K562 (cell line): ENCODE measurements at regions not wholly inside any gene's neighbourhood (a gene's known extent, or its start where the extent isn't known, plus 50 kb on each side); places are given as distances from the start of the nearest gene placed in this dataset.

Source experiments
- ARID4B ChIP-seq: sonication (generic); formaldehyde crosslinking; IDR thresholded peaks from 2 replicates; pipeline ENCODE4 v1.8.0; 2022; ENCODE audit warnings: mild to moderate bottlenecking, missing genetic modification reagents
- CBX1 ChIP-seq: sonication (generic); IDR thresholded peaks from 2 replicates; pipeline ENCODE4 v1.6.1; 2016; ENCODE audit warnings: antibody characterized with exemption, low read depth, mild to moderate bottlenecking
- NEUROD1 ChIP-seq: fragments of 150-350 bp; IDR thresholded peaks from 2 replicates; pipeline ENCODE4 v1.6.1; 2014; ENCODE audit warnings: borderline replicate concordance, low read length, low read depth; ENCODE audit not compliant: partially characterized antibody
- REST ChIP-seq, 2 experiments: fragments of 450-650 bp; formaldehyde crosslinking in 1 of 2; IDR thresholded peaks; 2 replicates each; pipeline versions ENCODE4 v1.4.0 to v1.6.1; 2014 to 2020; ENCODE audit warnings: mild to moderate bottlenecking in 2 of 2, borderline replicate concordance in 1 of 2, low read depth in 1 of 2
- SIRT6 ChIP-seq: IDR thresholded peaks from one replicate; pipeline ENCODE4 v1.6.1; 2012; ENCODE audit warnings: low read depth, mild to moderate bottlenecking, control low read depth, inconsistent platforms, low read length, moderate library complexity
- SREBF1 ChIP-seq: fragments of 150-350 bp; IDR thresholded peaks from 2 replicates; pipeline ENCODE4 v1.6.1; 2014; ENCODE audit warnings: antibody characterized with exemption, low read depth, low read length, borderline replicate concordance
- SUPT5H ChIP-seq: fragments of 450-650 bp; IDR thresholded peaks from 2 replicates; pipeline ENCODE4 v1.6.1; 2016
- ZNF75A ChIP-seq: fragments of 450-650 bp; formaldehyde crosslinking; IDR thresholded peaks from 2 replicates; pipeline ENCODE4 v1.4.0; 2020; ENCODE audit warnings: mild to moderate bottlenecking

GRCh38 chr9:87128844-87129493 is 181.7 kb upstream of the GAS1 start (continued):
- no peak for TF ChIP-seq NEUROD1
- no peak for TF ChIP-seq REST (IDR thresholded peaks at IDR 0.05; ENCODE audit: borderline replicate concordance)
- TF ChIP-seq REST (CRISPR knock-in tag; IDR thresholded peaks at IDR 0.05; ENCODE audit: low read depth), result no peak
- TF ChIP-seq ZNF75A, result no peak
- no peak for TF ChIP-seq SUPT5H
- TF ChIP-seq ARID4B (CRISPR knock-in tag), result no peak
- no peak for TF ChIP-seq CBX1
- TF ChIP-seq SREBF1, result no peak
- no peak for TF ChIP-seq SIRT6
- TF ChIP-seq, all 486 proteins: peak for 0
